AG20443 (cell line): ENCODE measurements at regions not wholly inside any gene's neighbourhood (a gene's known extent, or its start where the extent isn't known, plus 50 kb on each side); places are given as distances from the start of the nearest gene placed in this dataset.
A peak's percentile ranks its signal among the peaks of the same experiment; 100 is the strongest.
"Not testable (repeated sequence)": the region's sequence is repeated elsewhere in the genome, so short reads cannot be mapped to it uniquely, and the experiment has no call there.

Experiments used
- DNase-seq: peaks from one replicate; pipeline ENCODE4 v3.0.0; 2012; ENCODE audit warnings: low spot score, mixed read lengths

DNA sequence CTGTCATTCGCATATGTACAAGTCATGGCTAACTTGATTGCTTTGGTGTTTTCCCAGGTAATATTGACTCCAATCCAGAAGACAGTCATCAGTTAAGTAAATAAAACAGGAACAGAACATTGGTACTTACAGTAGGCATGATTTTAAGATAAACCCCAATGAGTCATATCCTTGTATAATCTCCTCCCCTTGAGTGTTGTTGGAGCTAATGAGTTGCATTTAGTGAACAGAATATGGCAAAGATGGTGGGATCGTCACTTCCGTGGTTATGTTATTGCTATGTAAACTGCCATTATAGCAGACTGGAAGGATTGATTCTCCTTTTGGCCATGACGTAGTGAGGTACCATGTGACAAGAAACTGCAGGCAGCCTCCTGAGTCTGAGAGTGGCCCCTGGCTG is 102.2 kb downstream of the TMX1 start:
- no peak for DNase-seq

DNA sequence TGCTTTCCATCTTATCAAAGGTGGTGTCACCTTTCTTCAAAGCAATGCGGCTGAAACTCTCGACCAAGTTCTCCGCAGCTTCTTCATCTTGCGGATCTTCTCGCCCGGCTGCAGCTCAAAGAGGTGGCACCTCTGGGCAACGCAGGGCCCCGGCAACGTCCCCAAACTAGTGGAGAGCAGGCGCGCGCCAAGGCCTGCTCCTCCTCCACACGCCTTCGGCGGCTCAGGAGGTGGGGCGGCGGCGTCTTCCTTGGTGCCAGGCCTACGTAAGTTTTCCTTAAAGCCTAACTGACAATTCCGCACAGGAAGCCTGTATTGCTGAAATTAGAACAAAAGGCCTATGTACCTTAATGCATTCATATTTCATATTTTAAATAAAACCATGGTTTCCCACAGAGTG is 112.0 kb downstream of the TMX1 start:
- no peak for DNase-seq

DNA sequence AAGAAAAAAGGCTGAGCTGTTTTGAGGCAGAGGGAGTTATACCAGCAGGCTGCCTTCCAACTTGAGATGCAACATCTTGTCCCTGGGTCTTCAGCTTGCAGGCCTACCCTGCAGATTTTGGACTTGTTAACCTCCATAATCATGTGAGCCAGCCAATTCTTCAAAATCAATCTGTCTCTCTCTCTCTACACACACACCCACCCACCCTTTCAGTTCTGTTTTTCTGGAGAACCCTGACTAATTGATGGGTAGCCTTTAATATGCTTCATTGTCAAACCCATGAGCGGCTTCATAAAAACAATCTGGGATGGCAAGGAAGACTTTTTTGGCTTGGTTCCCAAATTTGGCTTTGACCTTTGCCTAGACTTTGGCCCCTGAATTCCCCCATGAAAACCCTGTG is 113.9 kb downstream of the TMX1 start:
- no peak for DNase-seq

DNA sequence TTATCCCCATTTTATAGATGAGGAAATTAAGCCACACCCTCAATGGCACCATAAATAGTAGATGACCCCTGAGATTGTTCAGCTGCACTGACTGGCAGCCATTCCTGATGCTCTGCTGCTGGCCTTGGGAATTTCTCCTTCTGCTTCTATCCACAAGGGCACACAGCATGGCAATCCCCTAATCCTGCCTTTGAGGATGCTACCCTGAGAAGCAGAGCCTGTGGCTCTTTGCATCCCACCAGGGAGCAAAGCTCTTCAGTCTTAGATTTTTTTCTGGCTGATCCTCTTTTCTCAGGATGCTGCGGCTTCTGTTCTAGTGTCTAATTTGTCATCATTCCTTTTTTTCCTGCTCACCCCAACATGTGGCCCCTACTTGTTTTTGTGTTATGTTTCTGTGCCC is 114.8 kb downstream of the TMX1 start:
- no peak for DNase-seq

DNA sequence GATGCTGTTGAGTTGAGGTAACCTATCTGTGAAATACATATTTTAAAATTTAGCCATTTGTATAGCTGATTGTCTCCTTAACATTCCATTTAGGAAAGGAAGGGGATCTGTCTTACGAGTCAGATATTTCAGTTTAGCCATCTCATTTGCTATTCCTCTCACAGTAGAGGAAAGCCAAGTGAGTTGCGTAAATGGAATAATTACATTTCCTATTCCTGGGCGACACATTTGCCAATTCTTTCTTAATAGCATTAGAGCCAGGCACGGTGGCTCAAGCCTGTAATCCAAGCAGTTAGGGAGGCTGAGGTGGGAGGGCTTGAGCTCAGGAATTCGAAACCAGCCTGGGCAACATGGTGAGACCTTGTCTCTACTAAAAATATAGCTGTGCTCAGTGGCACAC is 116.3 kb downstream of the TMX1 start:
- DNase-seq: peak; percentile 37

DNA sequence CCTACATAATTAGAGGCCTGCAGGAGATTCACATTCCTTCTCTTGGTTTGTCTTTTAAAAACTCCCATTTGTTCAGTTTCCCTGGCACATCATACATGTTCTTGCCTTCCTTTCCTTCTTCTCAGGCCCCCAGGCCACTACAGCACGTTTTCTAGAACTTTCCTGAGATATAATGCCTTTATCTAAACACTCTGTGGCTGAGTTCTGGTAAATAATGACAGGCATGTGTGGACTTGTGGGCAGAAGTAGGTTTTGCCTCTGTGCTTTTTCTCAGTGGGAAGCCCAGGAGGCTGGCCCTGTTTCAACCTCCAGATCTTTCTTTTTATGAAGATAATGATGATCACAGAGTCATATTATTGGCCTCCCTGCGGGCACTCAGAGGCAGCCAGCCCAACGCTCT is 117.2 kb downstream of the TMX1 start:
- DNase-seq: no peak

DNA sequence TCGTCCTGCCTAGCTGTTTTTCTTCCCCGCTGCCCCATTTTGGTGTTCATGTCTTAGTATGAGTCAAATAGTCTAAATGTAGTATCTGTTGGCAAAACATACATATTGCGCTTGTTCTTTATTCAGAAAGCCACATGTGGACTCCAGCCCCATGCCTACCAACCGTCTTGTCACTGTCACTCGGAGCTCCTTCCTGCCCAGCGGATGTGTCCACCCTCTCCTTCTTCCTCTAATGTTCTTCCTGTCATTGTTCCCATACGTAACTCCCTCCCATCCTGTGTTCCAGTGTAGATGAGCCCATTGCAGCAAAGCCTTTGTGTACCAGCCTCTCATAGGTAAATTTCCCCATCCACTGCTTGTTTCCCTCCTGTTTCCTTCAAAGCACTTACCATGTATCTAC is 120.5 kb downstream of the TMX1 start:
- no peak for DNase-seq

DNA sequence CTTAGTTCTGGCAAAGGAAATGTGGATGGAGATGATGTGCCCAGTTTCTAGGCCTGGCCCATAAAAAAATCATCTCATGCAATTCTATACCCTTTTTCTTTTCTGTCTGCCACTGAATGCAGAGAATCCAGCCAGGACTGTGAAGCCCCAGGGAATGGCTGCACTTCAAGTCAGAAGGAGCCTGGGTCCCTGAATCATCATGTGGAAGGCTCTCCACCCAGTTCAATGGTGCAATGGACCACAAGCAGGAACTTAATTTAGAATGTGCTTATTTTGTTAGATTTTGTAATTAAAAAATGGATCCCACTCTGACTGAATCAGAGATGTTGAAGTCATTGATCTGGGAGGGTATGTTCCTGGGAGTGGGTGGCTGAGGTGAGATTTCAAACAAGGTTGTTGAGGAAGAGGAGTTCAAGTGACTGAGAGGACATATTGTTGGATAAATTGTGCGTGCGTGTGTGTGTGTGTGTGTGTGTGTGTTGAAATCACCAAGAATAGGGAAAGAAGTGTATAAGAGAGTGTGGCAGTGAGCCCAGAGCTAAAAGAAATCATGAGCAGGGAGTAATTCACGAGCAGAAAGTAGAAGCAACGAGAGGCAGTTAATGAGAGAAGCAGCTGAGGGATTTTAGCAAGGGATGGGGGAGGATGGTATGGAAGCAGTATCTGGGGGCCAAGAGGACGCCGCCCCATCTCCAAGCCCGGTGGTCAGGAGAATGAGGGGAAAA is 125.4 kb downstream of the TMX1 start:
- DNase-seq: no peak

DNA sequence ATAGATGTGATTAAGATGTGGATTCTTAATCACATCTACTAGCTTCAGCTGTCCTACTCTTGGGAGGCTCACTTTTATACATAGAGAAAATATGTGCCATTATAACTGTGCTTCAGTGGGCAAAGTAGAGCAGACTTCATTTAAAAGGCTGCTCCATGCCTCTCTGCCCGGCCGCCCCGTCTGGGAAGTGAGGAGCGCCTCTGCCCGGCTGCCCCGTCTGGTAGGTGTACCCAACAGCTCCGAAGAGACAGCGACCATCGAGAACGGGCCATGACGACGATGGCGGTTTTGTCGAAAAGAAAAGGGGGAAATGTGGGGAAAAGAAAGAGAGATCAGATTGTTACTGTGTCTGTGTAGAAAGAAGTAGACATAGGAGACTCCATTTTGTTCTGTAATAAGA is 126.4 kb downstream of the TMX1 start:
- DNase-seq: not testable (repeated sequence)

DNA sequence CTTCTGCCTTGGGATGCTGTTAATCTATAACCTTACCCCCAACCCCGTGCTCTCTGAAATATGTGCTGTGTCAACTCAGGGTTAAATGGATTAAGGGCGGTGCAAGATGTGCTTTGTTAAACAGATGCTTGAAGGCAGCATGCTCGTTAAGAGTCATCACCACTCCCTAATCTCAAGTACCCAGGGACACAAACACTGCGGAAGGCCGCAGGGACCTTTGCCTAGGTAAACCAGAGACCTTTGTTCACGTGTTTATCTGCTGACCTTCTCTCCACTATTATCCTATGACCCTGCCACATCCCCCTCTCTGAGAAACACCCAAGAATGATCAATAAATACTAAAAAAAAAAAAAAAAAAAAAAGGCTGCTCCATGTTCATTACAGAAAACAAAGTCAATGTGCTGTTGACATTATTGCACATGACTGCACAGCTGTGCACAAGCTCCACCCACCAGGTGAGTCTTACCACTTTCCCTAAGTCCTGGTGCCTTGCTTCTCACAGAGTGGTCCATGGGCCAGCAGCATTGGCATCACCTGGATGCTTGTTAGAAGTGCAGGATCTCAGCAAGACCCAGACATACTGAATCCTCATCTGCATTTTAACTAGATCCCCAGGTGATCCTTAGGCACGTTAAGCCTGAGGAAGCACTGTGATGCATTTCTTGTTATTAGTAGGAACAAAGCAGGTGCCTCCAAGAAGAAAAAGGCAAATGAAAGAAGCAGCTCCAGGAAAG is 127.0 kb downstream of the TMX1 start:
- not testable (repeated sequence) for DNase-seq

DNA sequence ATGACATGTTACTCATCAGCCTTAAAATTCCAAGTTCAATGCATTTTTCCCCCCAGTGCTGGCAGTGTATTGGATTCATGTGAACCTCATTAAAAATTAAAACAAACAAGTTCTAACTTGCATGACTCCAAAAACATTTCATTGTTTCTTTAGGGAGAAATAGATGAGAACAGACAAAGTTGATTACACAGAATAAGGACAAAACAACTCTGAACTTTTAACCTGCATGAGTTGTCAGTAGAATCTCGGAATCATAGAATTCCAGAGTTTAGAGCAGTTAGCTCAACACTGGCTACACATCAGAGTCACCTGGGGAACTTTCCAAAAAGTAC is 127.5 kb downstream of the TMX1 start:
- DNase-seq: peak; percentile 66

DNA sequence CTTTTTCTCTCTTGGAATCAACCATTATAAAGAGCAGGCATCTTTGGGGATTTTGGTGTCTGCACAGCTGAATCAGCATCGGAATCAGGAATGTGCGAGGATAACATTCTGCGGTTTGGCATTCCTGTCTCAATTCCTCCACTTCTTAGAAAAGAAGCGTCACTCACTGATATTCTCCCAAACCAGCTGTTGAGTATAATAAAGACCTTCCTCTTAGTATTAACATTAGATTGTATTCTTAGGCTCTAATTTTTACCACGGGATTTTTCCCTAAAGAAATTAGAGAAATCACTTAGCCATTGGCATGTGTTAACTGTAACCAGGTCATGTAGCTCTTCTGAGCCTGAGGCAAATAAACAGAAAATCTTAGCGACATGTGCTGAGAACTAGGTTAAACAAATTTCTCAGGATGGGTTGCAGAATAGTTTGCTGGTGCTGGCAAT is 128.7 kb downstream of the TMX1 start:
- DNase-seq: peak; percentile 86

DNA sequence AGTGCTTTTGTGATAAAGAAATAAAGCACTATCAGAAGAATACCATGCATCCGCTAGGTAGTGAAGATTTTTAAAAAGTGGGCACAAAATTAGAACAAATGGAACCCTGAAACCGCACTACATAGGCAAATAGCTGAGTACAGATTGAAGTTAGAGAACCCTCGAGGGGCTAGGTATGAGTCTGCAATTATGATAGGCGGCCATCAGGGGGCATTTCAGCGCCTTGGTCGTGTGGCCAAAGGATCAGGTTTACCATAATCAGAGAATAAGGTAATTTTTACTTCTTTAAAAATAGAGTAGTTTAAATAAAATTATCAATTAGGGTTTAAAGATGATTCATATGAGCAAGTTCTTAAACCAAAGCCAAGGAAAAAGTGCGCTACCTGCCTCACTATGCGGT is 129.8 kb downstream of the TMX1 start:
- no peak for DNase-seq

DNA sequence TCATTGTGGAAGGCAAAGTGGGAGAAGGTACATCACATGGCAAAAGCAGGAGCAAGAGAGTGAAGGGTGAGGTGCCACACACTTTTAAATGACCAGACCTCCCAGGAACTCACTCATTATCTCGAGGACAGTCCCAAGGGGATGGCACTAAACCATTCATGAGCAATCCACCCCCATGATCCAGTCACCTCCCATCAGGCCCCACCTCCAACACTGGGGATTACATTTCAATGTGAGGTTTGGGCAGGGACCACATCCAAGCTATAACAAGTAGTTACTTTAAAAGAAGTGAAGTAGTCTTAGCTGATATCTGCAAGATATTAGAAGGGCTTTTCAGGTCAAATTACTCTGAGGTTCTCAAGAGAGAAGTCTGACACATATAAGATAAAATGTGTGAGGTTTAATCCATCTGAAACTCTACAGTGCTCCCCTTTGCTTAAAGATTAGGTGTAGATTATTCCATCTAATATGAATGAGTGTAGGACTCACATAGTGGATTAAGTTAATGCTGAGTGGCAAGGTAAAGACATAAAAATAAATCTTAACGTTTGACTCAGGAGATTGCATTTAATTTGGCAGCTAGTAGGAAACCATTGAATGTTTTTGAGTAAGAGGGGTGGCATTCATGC is 130.8 kb downstream of the TMX1 start:
- DNase-seq: no peak

DNA sequence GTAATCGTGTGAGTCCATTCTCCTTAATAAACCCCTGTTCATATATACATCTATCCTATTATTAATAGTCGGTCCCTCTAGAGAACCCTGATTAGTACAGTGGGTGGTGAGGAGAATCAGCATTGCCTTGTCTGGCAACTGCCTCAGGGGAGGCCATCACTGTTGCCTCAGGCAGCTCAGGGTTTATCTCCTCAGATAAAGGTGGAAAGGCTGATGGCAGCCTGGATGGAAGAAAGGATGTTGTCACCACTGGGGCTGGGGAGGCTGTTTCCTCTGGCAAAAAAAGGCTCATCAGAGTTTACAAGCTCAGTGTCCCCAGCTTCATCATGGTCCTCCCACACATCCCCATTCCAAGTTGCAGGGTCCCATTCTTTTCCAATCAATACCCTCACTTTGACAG is 137.1 kb downstream of the TMX1 start:
- not testable (repeated sequence) for DNase-seq

DNA sequence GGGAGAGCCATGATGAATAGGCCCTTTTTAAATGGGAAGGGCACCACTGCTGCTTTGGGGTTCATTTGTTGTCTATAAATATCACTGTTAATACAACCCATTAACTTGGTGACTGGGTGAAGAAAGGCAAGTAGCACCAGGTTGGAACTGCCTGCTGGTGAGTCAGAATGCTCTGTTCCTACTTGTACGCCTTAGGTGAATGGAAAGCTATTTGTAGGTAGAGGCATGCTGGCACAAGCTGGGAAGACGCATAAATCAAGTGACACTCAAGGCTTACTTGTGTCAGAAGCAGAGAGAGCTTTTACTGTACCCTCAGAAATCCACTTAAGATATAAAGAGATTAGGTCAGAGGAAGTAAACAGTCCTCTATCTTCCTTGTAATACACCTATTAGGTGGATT is 142.5 kb downstream of the TMX1 start:
- DNase-seq: no peak

DNA sequence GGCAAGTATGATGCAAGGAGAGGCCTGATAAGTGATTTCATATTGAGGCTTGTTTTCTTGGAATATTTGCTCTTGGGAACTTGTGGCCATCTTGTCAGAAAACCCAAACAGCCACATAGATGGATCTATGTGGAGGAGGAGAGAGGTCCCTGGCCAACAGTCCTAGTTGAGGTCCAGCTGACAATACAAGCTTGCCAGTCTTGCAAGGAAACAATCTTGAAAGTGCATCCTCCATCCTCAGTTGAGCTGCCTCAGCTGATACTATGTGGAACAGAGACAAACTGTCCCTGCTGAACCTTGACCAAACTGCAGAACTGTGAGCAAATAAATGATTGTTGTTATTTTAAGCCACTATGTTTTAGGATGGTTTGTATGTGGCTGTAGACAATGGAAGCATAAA is 146.4 kb downstream of the TMX1 start:
- DNase-seq: no peak

DNA sequence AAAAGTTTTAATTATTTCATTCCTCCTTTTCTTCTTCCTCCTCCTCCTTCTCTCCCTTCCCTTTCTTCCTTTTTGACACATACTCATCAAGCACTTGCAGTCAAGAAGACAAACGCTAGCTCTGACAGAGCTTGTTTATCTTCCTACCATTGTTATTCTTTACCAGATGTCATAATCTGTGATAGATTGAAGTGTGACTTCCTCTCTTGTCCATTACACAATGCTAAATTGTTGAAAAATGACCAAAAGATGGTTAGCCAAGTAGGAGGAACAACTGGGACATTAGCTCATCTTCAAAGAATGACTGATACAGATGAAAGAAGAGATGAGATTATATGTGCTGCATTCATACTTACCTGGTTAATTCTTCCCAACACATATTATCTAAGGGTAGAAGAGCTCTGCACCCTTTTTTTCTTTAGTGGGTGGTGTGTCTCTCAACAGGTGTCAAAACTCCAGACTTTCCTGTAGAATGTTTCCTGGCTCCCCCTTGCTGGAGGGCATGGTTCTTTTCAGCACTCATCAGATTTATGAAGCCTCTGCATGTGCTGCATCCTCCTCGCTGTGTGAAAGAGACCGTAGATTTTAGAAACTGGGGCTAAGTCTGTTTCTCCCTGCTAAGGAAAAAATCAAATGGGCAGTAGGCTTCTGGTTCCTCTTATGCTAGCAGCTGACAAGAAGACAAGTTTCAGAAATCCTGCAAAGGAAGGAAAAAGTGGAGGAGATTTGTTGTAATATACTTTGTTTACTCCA is 147.1 kb downstream of the TMX1 start:
- DNase-seq: peak; percentile 41

DNA sequence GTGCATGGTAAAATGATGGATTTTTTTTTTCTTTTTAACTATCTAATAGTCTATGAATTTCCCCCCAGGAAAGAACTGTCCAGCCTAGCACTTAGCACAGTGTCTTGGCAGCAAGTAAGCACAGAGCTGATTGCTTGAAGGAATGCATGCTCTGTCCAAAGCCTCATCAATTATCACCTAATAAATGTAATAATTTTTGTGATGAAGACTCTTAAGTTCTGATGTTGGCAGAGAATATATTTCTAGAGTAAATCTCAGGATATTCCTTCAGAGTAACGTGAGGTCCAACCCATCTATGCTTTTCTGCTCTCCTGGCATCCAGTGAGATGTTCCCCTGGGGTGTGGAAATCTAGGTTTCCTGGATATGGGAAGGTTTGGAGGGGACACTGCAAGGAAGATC is 152.4 kb downstream of the TMX1 start:
- DNase-seq: no peak

DNA sequence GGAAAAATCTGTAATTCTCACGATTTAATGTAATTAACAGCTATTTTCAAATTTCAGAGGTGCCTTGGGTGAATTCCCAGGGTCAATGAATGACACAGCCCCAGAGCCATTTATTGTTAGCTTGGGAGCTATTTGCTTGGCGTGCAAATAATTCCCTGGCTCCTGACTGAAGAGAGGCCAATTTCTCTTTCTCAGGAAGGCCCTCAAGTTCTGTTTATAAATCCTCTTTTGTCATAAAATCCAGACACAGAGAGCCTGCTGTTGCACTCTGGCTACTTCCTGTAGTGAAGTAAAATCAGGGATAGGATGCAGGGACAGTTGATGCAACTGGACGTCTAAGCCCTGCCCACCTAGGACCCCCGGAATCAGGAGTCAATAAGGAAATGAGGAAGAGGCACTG is 154.3 kb downstream of the TMX1 start:
- DNase-seq: peak; percentile 49

DNA sequence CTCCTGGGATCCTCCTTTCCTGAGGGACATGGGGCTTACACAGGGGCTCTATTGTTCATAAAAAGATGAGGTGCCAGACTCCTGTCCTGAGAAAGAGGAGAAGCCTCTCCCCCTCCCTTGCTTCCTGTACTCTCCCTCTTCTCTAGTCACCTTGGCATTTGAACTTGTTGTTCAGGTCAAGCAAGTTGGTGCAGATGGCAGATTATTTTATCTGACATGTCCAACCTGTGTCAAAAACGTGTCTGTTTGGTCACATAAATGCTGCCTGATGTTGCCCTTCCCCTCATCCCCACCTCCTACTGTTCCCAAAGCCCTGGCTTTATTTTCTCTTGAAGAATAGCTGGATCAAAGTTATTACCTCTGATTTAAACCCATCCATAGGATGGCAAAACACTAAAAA is 154.8 kb downstream of the TMX1 start:
- no peak for DNase-seq

DNA sequence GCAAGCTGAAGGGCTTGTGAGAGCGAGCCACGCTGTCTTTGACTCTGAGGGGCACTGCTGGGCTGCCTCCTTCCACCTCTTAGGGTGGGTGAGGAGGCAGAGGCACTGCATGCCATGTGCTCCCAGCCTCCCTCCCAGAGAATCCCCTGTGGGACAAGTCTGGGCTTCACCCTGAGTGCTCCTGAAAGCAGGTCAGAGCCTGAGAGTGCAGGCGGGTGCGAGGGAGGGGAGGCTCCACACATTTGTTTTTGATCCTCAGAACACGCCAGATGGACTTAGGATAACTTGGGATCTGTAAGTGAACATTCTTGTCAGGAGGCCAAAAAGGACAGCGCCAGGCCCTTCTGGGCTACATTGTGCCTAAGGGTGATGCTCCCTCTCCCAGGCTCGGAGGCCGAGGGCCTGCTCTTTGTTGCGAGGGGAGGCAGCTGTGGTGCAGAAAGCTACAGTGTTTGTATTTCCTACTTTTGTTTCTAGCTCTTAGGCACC is 155.4 kb downstream of the TMX1 start:
- peak; percentile 69 for DNase-seq
